H1 (cell line): ENCODE measurements at regions not wholly inside any gene's neighbourhood (a gene's known extent, or its start where the extent isn't known, plus 50 kb on each side); places are given as distances from the start of the nearest gene placed in this dataset.

Source experiments
- CTCF ChIA-PET: fragments of 300-600 bp; sonication (Branson Sonifier 250); formaldehyde crosslinking; loops from one replicate; lab custom pipeline; 2021; ENCODE audit not compliant: partially characterized antibody; lab: Charles Lee
- POLR2A ChIA-PET: fragments of 300-600 bp; sonication (Branson Sonifier 250); formaldehyde crosslinking; loops from one replicate; lab custom pipeline; 2021; ENCODE audit warnings: inconsistent platforms; ENCODE audit not compliant: partially characterized antibody; lab: Charles Lee
- DNase-seq, 2 experiments: peaks; one replicate each; pipeline versions ENCODE4 v3.0.0 to v3.0.0-alpha.2; 2010 to 2022; ENCODE audit warnings: low spot score in 2 of 2, low read depth in 1 of 2, mixed read lengths in 1 of 2
- FAIRE-seq: peaks from 2 replicates; lab custom pipeline; 2011; peaks lifted over from hg19 to GRCh38; lab: Jason Lieb, UNC
- H2AFZ ChIP-seq: 2 replicates; pipeline ENCODE4 v1.8.1; 2012; ENCODE audit warnings: low read length, inconsistent platforms
- H2AK5ac ChIP-seq: 2 replicates; pipeline ENCODE4 v1.6.1; 2013; ENCODE audit warnings: low read depth, low read length
- H2BK120ac ChIP-seq: replicated peaks from 2 replicates; pipeline ENCODE3; 2013; ENCODE audit warnings: low read depth, low read length, inconsistent platforms
- H2BK12ac ChIP-seq: 2 replicates; pipeline ENCODE4 v1.6.1; 2013; ENCODE audit warnings: low read depth, low read length
- H2BK15ac ChIP-seq: 2 replicates; pipeline ENCODE4 v1.6.1; 2013; ENCODE audit warnings: low read length
- H2BK20ac ChIP-seq: 2 replicates; pipeline ENCODE4 v1.6.1; 2013; ENCODE audit warnings: low read length
- H2BK5ac ChIP-seq: 2 replicates; pipeline ENCODE4 v1.6.1; 2013; ENCODE audit warnings: low read depth, low read length
- H3K14ac ChIP-seq: 2 replicates; pipeline ENCODE4 v1.6.1; 2013; ENCODE audit warnings: inconsistent platforms; ENCODE audit not compliant: insufficient read length
- H3K18ac ChIP-seq: 2 replicates; pipeline ENCODE4 v1.6.1; 2013; ENCODE audit warnings: low read length; ENCODE audit errors: extremely low read depth
- H3K23ac ChIP-seq: 2 replicates; pipeline ENCODE4 v1.6.1; 2013; ENCODE audit warnings: inconsistent platforms; ENCODE audit not compliant: insufficient read length
- H3K23me2 ChIP-seq: 2 replicates; pipeline ENCODE4 v1.6.1; 2013; ENCODE audit warnings: low read depth, low read length
- H3K27ac ChIP-seq: 2 replicates; pipeline ENCODE4 v1.6.1; 2011; ENCODE audit warnings: low read depth, low read length, inconsistent platforms
- H3K27me3 ChIP-seq, 4 experiments: replicated peaks in 1 of 4; 1 replicate in 1 of 4; 2 replicates in 3 of 4; pipeline versions ENCODE4 v1.6.1 to v1.8.1; 2011 to 2013; ENCODE audit warnings: low read length in 3 of 4, mild to moderate bottlenecking in 3 of 4, inconsistent platforms in 2 of 4, mixed read lengths in 2 of 4, moderate library complexity in 1 of 4; ENCODE audit not compliant: control insufficient read depth in 3 of 4, insufficient read depth in 3 of 4; ENCODE audit errors: extremely low read depth in 1 of 4
- H3K36me3 ChIP-seq, 4 experiments: 2 replicates each; pipeline versions ENCODE4 v1.6.1 to v1.8.1; 2011 to 2013; ENCODE audit warnings: mild to moderate bottlenecking in 4 of 4, low read length in 3 of 4, moderate library complexity in 2 of 4, control low read depth in 1 of 4, inconsistent platforms in 1 of 4; ENCODE audit not compliant: insufficient read depth in 4 of 4, control insufficient read depth in 2 of 4
- H3K4ac ChIP-seq: replicated peaks from 2 replicates; pipeline ENCODE3; 2013; ENCODE audit warnings: low read length, low read depth, mixed read lengths, inconsistent platforms; ENCODE audit not compliant: insufficient read length
- H3K4me1 ChIP-seq, 4 experiments: replicated peaks in 1 of 4; 1 replicate in 1 of 4; 2 replicates in 3 of 4; pipeline versions ENCODE4 v1.6.1 to v1.8.1; 2011 to 2013; ENCODE audit warnings: low read length in 3 of 4, inconsistent platforms in 2 of 4, mixed read lengths in 1 of 4; ENCODE audit not compliant: insufficient read depth in 4 of 4, control insufficient read depth in 3 of 4
- H3K4me2 ChIP-seq, 2 experiments: 2 replicates each; pipeline versions ENCODE4 v1.6.1 to v1.8.1; 2011 to 2013; ENCODE audit warnings: low read depth in 2 of 2, low read length in 2 of 2, control low read depth in 1 of 2, inconsistent platforms in 1 of 2, mild to moderate bottlenecking in 1 of 2; ENCODE audit not compliant: insufficient read depth in 1 of 2
- H3K4me3 ChIP-seq, 4 experiments: fragments of 200-600, 300-600 bp in 1 of 4; sonication (generic), shearing (Covaris generic), sonication (Bioruptor Twin) in 1 of 4; 2 replicates each; pipeline versions ENCODE4 v1.5.1 to v1.8.1; 2011 to 2016; ENCODE audit warnings: low read length in 4 of 4, low read depth in 3 of 4, control low read depth in 2 of 4, inconsistent platforms in 2 of 4, mild to moderate bottlenecking in 2 of 4, mixed read lengths in 1 of 4, moderate library complexity in 1 of 4; ENCODE audit not compliant: insufficient read depth in 2 of 4; ENCODE audit errors: extremely low read depth in 1 of 4
- H3K56ac ChIP-seq: replicated peaks from 2 replicates; pipeline ENCODE3; 2013; ENCODE audit warnings: low read depth, mild to moderate bottlenecking, mixed read lengths, low read length, inconsistent platforms; ENCODE audit not compliant: insufficient read length
- H3K79me1 ChIP-seq: 2 replicates; pipeline ENCODE4 v1.6.1; 2013; ENCODE audit warnings: low read depth, low read length, control low read depth
- H3K79me2 ChIP-seq, 2 experiments: 2 replicates each; pipeline versions ENCODE4 v1.6.1 to v1.8.1; 2012 to 2013; ENCODE audit warnings: low read length in 2 of 2, mild to moderate bottlenecking in 2 of 2, inconsistent platforms in 1 of 2; ENCODE audit not compliant: insufficient read depth in 2 of 2, control insufficient read depth in 1 of 2
- H3K9ac ChIP-seq, 4 experiments: replicated peaks in 1 of 4; 1 replicate in 1 of 4; 2 replicates in 3 of 4; pipeline versions ENCODE4 v1.6.1 to v1.8.1; 2011 to 2013; ENCODE audit warnings: low read depth in 3 of 4, low read length in 3 of 4, control low read depth in 2 of 4, mild to moderate bottlenecking in 2 of 4, moderate library complexity in 2 of 4, inconsistent platforms in 1 of 4; ENCODE audit errors: extremely low read depth in 1 of 4
- H3K9me3 ChIP-seq, 2 experiments: 2 replicates each; pipeline versions ENCODE4 v1.6.1 to v1.8.1; 2012 to 2013; ENCODE audit warnings: mild to moderate bottlenecking in 2 of 2, moderate library complexity in 2 of 2, control low read depth in 1 of 2, inconsistent platforms in 1 of 2, low read depth in 1 of 2, low read length in 1 of 2, mixed read lengths in 1 of 2; ENCODE audit not compliant: insufficient read depth in 2 of 2
- H4K20me1 ChIP-seq, 2 experiments: replicated peaks in 1 of 2; 2 replicates each; pipeline versions ENCODE3 to v1.8.1; 2011 to 2013; ENCODE audit warnings: inconsistent platforms in 2 of 2, low read length in 2 of 2, mild to moderate bottlenecking in 1 of 2; ENCODE audit not compliant: insufficient read depth in 2 of 2, control insufficient read depth in 1 of 2
- H4K5ac ChIP-seq: 2 replicates; pipeline ENCODE4 v1.6.1; 2013; ENCODE audit warnings: low read length, low read depth, mixed read lengths, inconsistent platforms; ENCODE audit not compliant: insufficient read length
- H4K8ac ChIP-seq: 2 replicates; pipeline ENCODE4 v1.8.0; 2013; ENCODE audit warnings: mild to moderate bottlenecking, moderate library complexity, low read length, inconsistent platforms; ENCODE audit not compliant: insufficient read depth; ENCODE audit errors: extremely low read depth
- H4K91ac ChIP-seq: replicated peaks from 2 replicates; pipeline ENCODE3; 2013; ENCODE audit warnings: low read length, mixed read lengths, inconsistent platforms; ENCODE audit not compliant: insufficient read length
- CBX8 ChIP-seq: fragments of 300-800, 300-1000 bp; sonication (generic); IDR thresholded peaks from 2 replicates; pipeline ENCODE4 v1.7.1; 2016; ENCODE audit warnings: low read depth, low read length, borderline replicate concordance
- POLR2A ChIP-seq, 2 experiments: IDR thresholded peaks; 1 replicate in 1 of 2; 2 replicates in 1 of 2; pipeline ENCODE4 v1.6.1; 2011; ENCODE audit warnings: low read depth in 2 of 2, low read length in 2 of 2, mild to moderate bottlenecking in 2 of 2; ENCODE audit errors: control extremely low read depth in 1 of 2
- SRF ChIP-seq: IDR thresholded peaks from 2 replicates; pipeline ENCODE4 v1.6.1; 2011; ENCODE audit warnings: mild to moderate bottlenecking, low read depth, low read length, moderate library complexity
- WGBS, 2 experiments: shearing (Covaris generic) in 1 of 2; methylation state at CpG; one replicate each; pipeline versions ENCODE4 v1.1.6 to v1.1.7; 2013 to 2015; ENCODE audit warnings: low lambda C conversion rate in 2 of 2, mixed read lengths in 2 of 2, inconsistent platforms in 1 of 2, low coverage in 1 of 2, missing lambda C conversion rate in 1 of 2; ENCODE audit not compliant: insufficient replicate concordance in 2 of 2, insufficient coverage in 1 of 2, insufficient read length in 1 of 2; ENCODE audit errors: extremely low coverage in 1 of 2, missing lambda C conversion rate in 1 of 2; 5-methylcytosine and 5-hydroxymethylcytosine counted together
- TF ChIP-seq, protein P1 (sequence below), 3 experiments: IDR thresholded peaks; 1 replicate in 2 of 3; 2 replicates in 1 of 3; pipeline versions ENCODE4 v1.5.1 to v1.6.1; 2011; ENCODE audit warnings: low read length in 3 of 3, mild to moderate bottlenecking in 3 of 3, inconsistent platforms in 2 of 3, low read depth in 1 of 3, moderate library complexity in 1 of 3; ENCODE audit not compliant: insufficient read depth in 1 of 3; ENCODE audit errors: control extremely low read depth in 1 of 3
- TF ChIP-seq, protein P2 (sequence below): IDR thresholded peaks from 2 replicates; pipeline ENCODE4 v1.6.1; 2011; ENCODE audit warnings: low read depth, mild to moderate bottlenecking, low read length; ENCODE audit not compliant: insufficient read depth

DNA sequence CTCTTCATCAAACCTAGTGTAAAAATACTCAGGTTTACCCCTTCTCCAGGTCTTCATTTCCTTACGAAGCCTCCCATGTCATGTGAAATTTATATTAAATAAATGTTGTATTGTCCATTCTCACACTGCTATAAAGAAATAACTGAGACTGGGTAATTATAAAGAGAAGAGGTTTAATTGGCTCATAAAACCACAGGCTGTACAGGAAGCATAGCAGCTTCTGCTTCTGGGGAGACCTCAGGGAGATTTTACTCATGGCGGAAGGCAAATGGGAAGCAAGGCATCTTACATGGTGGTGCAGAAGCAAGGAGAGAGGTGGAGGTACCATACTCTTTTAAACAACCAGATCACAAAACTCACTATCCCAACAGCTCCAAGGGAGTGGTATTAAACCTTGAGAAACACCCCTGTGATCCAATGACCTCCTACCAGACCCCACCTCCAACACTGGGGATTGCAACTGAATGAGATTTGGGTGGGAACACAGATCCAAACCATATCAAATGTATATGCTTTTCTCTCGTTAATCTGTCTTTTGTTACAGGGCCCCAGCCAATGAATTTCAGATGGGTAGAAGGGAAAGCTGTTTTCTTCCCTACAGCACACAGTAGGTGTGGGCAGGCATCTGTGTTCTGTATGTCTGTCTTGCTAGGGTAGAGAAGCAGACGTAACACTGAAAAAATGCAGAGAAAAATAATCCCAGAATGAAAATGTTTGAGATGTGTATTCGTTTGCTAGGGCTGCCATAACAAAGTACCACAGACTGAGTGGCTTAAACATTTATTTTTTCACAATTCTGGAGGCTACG lies 88.0 kb upstream of the BTN3A2 start:
- no peak overlapping the region for H3K9ac ChIP-seq
- H3K4me3 ChIP-seq, result no peak overlapping the region
- H4K5ac ChIP-seq, result no peak overlapping the region
- H3K9me3 ChIP-seq, result no peaks in the 10 kb centered on the region
- no peak overlapping the region for H4K8ac ChIP-seq
- no peak overlapping the region for H2BK120ac ChIP-seq
- H3K23me2 ChIP-seq, result 0 out of 2 replicates have a peak, but pooled peaks cover under 1% of the 10 kb centered on the region
- no peaks in the 10 kb centered on the region for H3K79me2 ChIP-seq
- WGBS, 2 experiments, result 88% methylated on average over 6 of the region's 6 CpGs; no CpG with 5 or more reads in 1 of the 2 experiments
- no peak overlapping the region for H3K56ac ChIP-seq
- peaks cover 0 to 8% (median 0%) of the 10 kb centered on the region in 4 experiments; a peak in 2 of 8 replicates for H3K36me3 ChIP-seq
- H3K18ac ChIP-seq, result 0 out of 2 replicates have a peak overlapping the region, but pooled peaks have one; percentile 12
- H4K91ac ChIP-seq, result no peak overlapping the region
- DNase-seq (no peak), FAIRE-seq (no peak)
- H3K23ac ChIP-seq, result no peak overlapping the region
- H3K4me2 ChIP-seq, result no peak overlapping the region
- H3K79me1 ChIP-seq, result no peaks in the 10 kb centered on the region
- no peak overlapping the region for H2BK20ac ChIP-seq
- no peak overlapping the region for H2BK15ac ChIP-seq
- ChIA-PET POLR2A (interaction anchor here (0.6 to 25.5 kb wide), 13 partner anchors 6 to 866 kb away, joined by 3 to 758 read pairs (median 5); a partner anchor contains a TSS), CTCF (no interaction called here)
- peaks cover 0 to 6% (median 2%) of the 10 kb centered on the region in 4 experiments; a peak in 3 of 7 replicates for H3K4me1 ChIP-seq
- H3K27ac ChIP-seq, result no peak overlapping the region
- H2BK5ac ChIP-seq, result no peak overlapping the region
- TF ChIP-seq SRF (no peak), POLR2A (IDR thresholded peaks at IDR 0.05; ENCODE audit: control extremely low read depth in 1 of 2, low read depth in 2 of 2, low read length in 2 of 2) (peak in 1 of 2 experiments; percentile 12; a peak in 1 of 3 replicates), CBX8 (no peak)
- TF ChIP-seq, protein P1, sequence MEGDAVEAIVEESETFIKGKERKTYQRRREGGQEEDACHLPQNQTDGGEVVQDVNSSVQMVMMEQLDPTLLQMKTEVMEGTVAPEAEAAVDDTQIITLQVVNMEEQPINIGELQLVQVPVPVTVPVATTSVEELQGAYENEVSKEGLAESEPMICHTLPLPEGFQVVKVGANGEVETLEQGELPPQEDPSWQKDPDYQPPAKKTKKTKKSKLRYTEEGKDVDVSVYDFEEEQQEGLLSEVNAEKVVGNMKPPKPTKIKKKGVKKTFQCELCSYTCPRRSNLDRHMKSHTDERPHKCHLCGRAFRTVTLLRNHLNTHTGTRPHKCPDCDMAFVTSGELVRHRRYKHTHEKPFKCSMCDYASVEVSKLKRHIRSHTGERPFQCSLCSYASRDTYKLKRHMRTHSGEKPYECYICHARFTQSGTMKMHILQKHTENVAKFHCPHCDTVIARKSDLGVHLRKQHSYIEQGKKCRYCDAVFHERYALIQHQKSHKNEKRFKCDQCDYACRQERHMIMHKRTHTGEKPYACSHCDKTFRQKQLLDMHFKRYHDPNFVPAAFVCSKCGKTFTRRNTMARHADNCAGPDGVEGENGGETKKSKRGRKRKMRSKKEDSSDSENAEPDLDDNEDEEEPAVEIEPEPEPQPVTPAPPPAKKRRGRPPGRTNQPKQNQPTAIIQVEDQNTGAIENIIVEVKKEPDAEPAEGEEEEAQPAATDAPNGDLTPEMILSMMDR (IDR thresholded peaks at IDR 0.05; ENCODE audit: control extremely low read depth in 1 of 3, insufficient read depth in 1 of 3, low read depth in 1 of 3, low read length in 3 of 3), result no peak
- TF ChIP-seq, protein P2, sequence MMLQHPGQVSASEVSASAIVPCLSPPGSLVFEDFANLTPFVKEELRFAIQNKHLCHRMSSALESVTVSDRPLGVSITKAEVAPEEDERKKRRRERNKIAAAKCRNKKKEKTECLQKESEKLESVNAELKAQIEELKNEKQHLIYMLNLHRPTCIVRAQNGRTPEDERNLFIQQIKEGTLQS, result no peak
- H2AK5ac ChIP-seq, result no peak overlapping the region
- H2AFZ ChIP-seq, result no peak overlapping the region
- H2BK12ac ChIP-seq, result peak overlapping the region; percentile 44; the same call in 1 of the 2 replicates
- H3K27me3 ChIP-seq, result no peaks in the 10 kb centered on the region
- H4K20me1 ChIP-seq, result no peaks in the 10 kb centered on the region
- no peak overlapping the region for H3K4ac ChIP-seq
- no peak overlapping the region for H3K14ac ChIP-seq
